GM23338 (cell line): ENCODE measurements at regions not wholly inside any gene's neighbourhood (a gene's known extent, or its start where the extent isn't known, plus 50 kb on each side); places are given as distances from the start of the nearest gene placed in this dataset.

Experiments
- ATAC-seq: fragments of 200-7000 bp; cut with Tn5 transposase; 3 replicates; pipeline ENCODE4 v1.9.1; 2020
- DNase-seq: peaks from one replicate; pipeline ENCODE4 v3.0.0-alpha.2; 2015; ENCODE audit warnings: low spot score
- H2AFZ ChIP-seq: fragments of 200-600 bp; sonication (generic); 2 replicates; pipeline ENCODE4 v1.8.0; 2016; ENCODE audit warnings: antibody characterized with exemption, mild to moderate bottlenecking, moderate library complexity
- H3F3A ChIP-seq: fragments of 200-600 bp; sonication (generic); replicated peaks from 2 replicates; pipeline ENCODE4 v1.8.0; 2017; ENCODE audit warnings: antibody characterized with exemption, mixed run types, low read depth
- H3K27ac ChIP-seq: fragments of 200-600 bp; sonication (generic); 2 replicates; pipeline ENCODE4 v1.6.1; 2016; ENCODE audit warnings: low read depth
- H3K27me3 ChIP-seq: fragments of 200-600 bp; sonication (generic); 2 replicates; pipeline ENCODE4 v1.8.0; 2016; ENCODE audit warnings: mild to moderate bottlenecking, mixed run types, moderate library complexity; ENCODE audit not compliant: insufficient read depth
- H3K36me3 ChIP-seq: fragments of 200-600 bp; sonication (generic); 2 replicates; pipeline ENCODE4 v1.8.0; 2016; ENCODE audit warnings: mild to moderate bottlenecking; ENCODE audit not compliant: insufficient read depth
- H3K4me1 ChIP-seq: fragments of 200-600 bp; sonication (generic); 2 replicates; pipeline ENCODE4 v1.8.0; 2016; ENCODE audit warnings: mild to moderate bottlenecking, moderate library complexity; ENCODE audit not compliant: insufficient read depth
- H3K4me2 ChIP-seq: fragments of 200-600 bp; sonication (generic); 2 replicates; pipeline ENCODE4 v1.7.1; 2017; ENCODE audit warnings: mixed run types
- H3K4me3 ChIP-seq: fragments of 200-600 bp; sonication (generic); 2 replicates; pipeline ENCODE4 v1.6.1; 2016; ENCODE audit warnings: mixed run types
- H3K79me2 ChIP-seq: fragments of 200-600 bp; sonication (generic); replicated peaks from 2 replicates; pipeline ENCODE4 v1.8.0; 2017; ENCODE audit warnings: mild to moderate bottlenecking; ENCODE audit not compliant: insufficient read depth
- H3K9me2 ChIP-seq: fragments of 200-600 bp; sonication (generic); 2 replicates; pipeline ENCODE4 v1.8.0; 2017; ENCODE audit not compliant: insufficient read depth
- H4K20me1 ChIP-seq: fragments of 200-600 bp; sonication (generic); replicated peaks from 2 replicates; pipeline ENCODE4 v1.8.0; 2017; ENCODE audit warnings: mild to moderate bottlenecking; ENCODE audit not compliant: insufficient read depth
- H3K27ac Mint-ChIP-seq: 2 replicates; pipeline ENCODE4 v1.8.0; 2020; ENCODE audit warnings: inconsistent platforms, mild to moderate bottlenecking, moderate library complexity, mixed read lengths
- H3K27me3 Mint-ChIP-seq: 3 replicates; pipeline ENCODE4 v1.8.0; 2022; ENCODE audit warnings: low read depth, mild to moderate bottlenecking, moderate library complexity, mixed read lengths, inconsistent platforms; ENCODE audit not compliant: insufficient read depth, poor library complexity
- H3K36me3 Mint-ChIP-seq: 3 replicates; pipeline ENCODE4 v1.8.0; 2021; ENCODE audit warnings: low read depth, mild to moderate bottlenecking, inconsistent platforms, moderate library complexity, mixed read lengths
- H3K4me1 Mint-ChIP-seq: 3 replicates; pipeline ENCODE4 v1.8.0; 2020; ENCODE audit warnings: mild to moderate bottlenecking, inconsistent platforms, mixed read lengths
- H3K4me3 Mint-ChIP-seq: 3 replicates; pipeline ENCODE4 v1.8.0; 2021; ENCODE audit warnings: moderate library complexity, mild to moderate bottlenecking, inconsistent platforms, mixed read lengths
- H3K9me3 Mint-ChIP-seq: 3 replicates; pipeline ENCODE4 v1.8.0; 2020; ENCODE audit warnings: moderate library complexity, mild to moderate bottlenecking, inconsistent platforms, mixed read lengths
- CREB1 ChIP-seq: fragments of 250-450 bp; sonication (Bioruptor Pico); IDR thresholded peaks from 2 replicates; pipeline ENCODE4 v1.5.0; 2020; ENCODE audit warnings: low read depth, mild to moderate bottlenecking, moderate library complexity
- ETS1 ChIP-seq: IDR thresholded peaks from 2 replicates; pipeline ENCODE4 v1.6.1; 2016; ENCODE audit warnings: antibody characterized with exemption
- EZH2 ChIP-seq: fragments of 200-600 bp; sonication (generic); IDR thresholded peaks from one replicate; pipeline ENCODE4 v1.8.0; 2017; ENCODE audit warnings: antibody characterized with exemption, mild to moderate bottlenecking, low read depth; ENCODE audit not compliant: unreplicated experiment
- JUNB ChIP-seq: IDR thresholded peaks from one replicate; pipeline ENCODE4 v1.6.1; 2016; ENCODE audit warnings: antibody characterized with exemption; ENCODE audit not compliant: unreplicated experiment
- STAT1 ChIP-seq: IDR thresholded peaks from one replicate; pipeline ENCODE4 v1.6.1; 2016; ENCODE audit warnings: antibody characterized with exemption; ENCODE audit not compliant: unreplicated experiment
- ZNF114 ChIP-seq: fragments of 250-450 bp; sonication (Bioruptor Pico); IDR thresholded peaks from 2 replicates; pipeline ENCODE4 v1.5.0; 2020; ENCODE audit warnings: mild to moderate bottlenecking, moderate library complexity

- H3K4me2 ChIP-seq: no peak overlapping the region; the same call in 1 of the 2 replicates
- no peaks in the 10 kb centered on the region for H3K9me3 Mint-ChIP-seq
- no peaks in the 10 kb centered on the region for H3K36me3 ChIP-seq
- no peaks in the 10 kb centered on the region for H3K79me2 ChIP-seq
- peaks cover 7% of the 10 kb centered on the region; the same call in 1 of the 2 replicates for H3K4me1 ChIP-seq
- H3K36me3 Mint-ChIP-seq: no peaks in the 10 kb centered on the region
- H3K27me3 ChIP-seq: no peaks in the 10 kb centered on the region
- DNase-seq: no peak
- no peak overlapping the region; the same call in 2 of the 3 replicates for H3K4me3 Mint-ChIP-seq
- peak overlapping the region; percentile 90 for H2AFZ ChIP-seq
- TF ChIP-seq STAT1 (no peak), CREB1 (CRISPR knock-in tag) (no peak), JUNB (no peak), ZNF114 (no peak)
- no peak overlapping the region for H3K27ac ChIP-seq
- H4K20me1 ChIP-seq: no peaks in the 10 kb centered on the region
- H3K27me3 Mint-ChIP-seq: peaks cover 18% of the 10 kb centered on the region
- H3K27ac Mint-ChIP-seq: no peak overlapping the region
- peak; percentile 22 for ATAC-seq
- no peaks in the 10 kb centered on the region for H3K9me2 ChIP-seq
- H3F3A ChIP-seq: no peaks in the 10 kb centered on the region
- peaks cover 39% of the 10 kb centered on the region for H3K4me1 Mint-ChIP-seq
- no peak overlapping the region for H3K4me3 ChIP-seq
These were observed 136.3 kb upstream of the PRR20G start for GRCh38 chr3:127423856-127424765.

- no peaks in the 10 kb centered on the region for H3K79me2 ChIP-seq
- Mint-ChIP-seq H3K36me3 (no peaks in the 10 kb centered on the region), H3K4me3 (no peak overlapping the region), H3K27me3 (peaks cover 19% of the 10 kb centered on the region), H3K4me1 (peaks cover 50% of the 10 kb centered on the region), H3K9me3 (no peaks in the 10 kb centered on the region), H3K27ac (no peak overlapping the region)
- H3K27ac ChIP-seq: no peak overlapping the region
- no peaks in the 10 kb centered on the region for H3F3A ChIP-seq
- peak overlapping the region; percentile 63 for H2AFZ ChIP-seq
- ATAC-seq (peak; percentile 32), DNase-seq (peak; percentile 32)
- no peaks in the 10 kb centered on the region for H4K20me1 ChIP-seq
- H3K36me3 ChIP-seq: no peaks in the 10 kb centered on the region
- H3K4me3 ChIP-seq: no peak overlapping the region
- peaks cover 7% of the 10 kb centered on the region; the same call in 1 of the 2 replicates for H3K4me1 ChIP-seq
- TF ChIP-seq STAT1 (no peak), EZH2 (no peak), ETS1 (no peak)
- H3K9me2 ChIP-seq: no peaks in the 10 kb centered on the region
- H3K4me2 ChIP-seq: no peak overlapping the region
- H3K27me3 ChIP-seq: no peaks in the 10 kb centered on the region
These were observed 135.0 kb upstream of the PRR20G start for GRCh38 chr3:127422663-127423375.
